Osteocyte (in vitro differentiated cells): ENCODE measurements at regions not wholly inside any gene's neighbourhood (a gene's known extent, or its start where the extent isn't known, plus 50 kb on each side); places are given as distances from the start of the nearest gene placed in this dataset.
A peak's percentile ranks its signal among the peaks of the same experiment; 100 is the strongest.

Experiments used
- DNase-seq: peaks from one replicate; pipeline ENCODE4 v3.0.0; 2021; ENCODE audit warnings: mixed read lengths; ENCODE audit not compliant: unreplicated experiment; ENCODE audit errors: extremely low spot score
- H3K27ac Mint-ChIP-seq: one replicate; pipeline ENCODE4 v1.8.0; 2021; ENCODE audit warnings: mild to moderate bottlenecking, mixed read lengths; ENCODE audit not compliant: unreplicated experiment
- H3K27me3 Mint-ChIP-seq: one replicate; pipeline ENCODE4 v1.8.0; 2021; ENCODE audit warnings: mixed read lengths; ENCODE audit not compliant: unreplicated experiment
- H3K36me3 Mint-ChIP-seq: one replicate; pipeline ENCODE4 v1.8.0; 2021; ENCODE audit warnings: mixed read lengths; ENCODE audit not compliant: unreplicated experiment
- H3K4me1 Mint-ChIP-seq: one replicate; pipeline ENCODE4 v1.8.0; 2021; ENCODE audit warnings: mixed read lengths; ENCODE audit not compliant: unreplicated experiment
- H3K4me3 Mint-ChIP-seq: one replicate; pipeline ENCODE4 v1.8.0; 2021; ENCODE audit warnings: mild to moderate bottlenecking, moderate library complexity, mixed read lengths; ENCODE audit not compliant: unreplicated experiment
- H3K9me3 Mint-ChIP-seq: one replicate; pipeline ENCODE4 v1.8.0; 2021; ENCODE audit warnings: mixed read lengths; ENCODE audit not compliant: unreplicated experiment
- TF ChIP-seq, protein P1 (sequence below): fragments of 200-600 bp; sonication (generic); IDR thresholded peaks from 2 replicates; pipeline ENCODE4 v1.5.0; 2021; ENCODE audit warnings: antibody characterized with exemption, mild to moderate bottlenecking, moderate library complexity

DNA sequence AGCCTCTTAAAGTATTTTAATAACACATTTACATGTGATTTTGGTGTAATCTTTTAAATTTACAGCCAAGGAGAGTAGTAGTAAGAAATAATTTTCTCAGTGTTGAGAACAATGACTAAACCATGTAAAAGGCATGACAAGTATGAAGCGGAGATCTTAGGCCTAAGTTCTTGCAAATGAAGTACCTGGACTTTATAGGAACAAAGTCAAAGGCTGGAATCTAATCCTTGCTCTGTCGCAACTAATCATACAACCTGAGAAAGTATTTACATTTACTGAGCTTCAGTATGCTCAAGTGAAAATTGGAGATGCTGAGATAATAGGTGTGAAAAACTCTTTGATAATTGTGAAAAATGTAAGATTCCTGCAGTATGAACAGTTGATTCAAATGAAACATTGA lies 86.4 kb upstream of the VGLL3 start:
- TF ChIP-seq, protein P1, sequence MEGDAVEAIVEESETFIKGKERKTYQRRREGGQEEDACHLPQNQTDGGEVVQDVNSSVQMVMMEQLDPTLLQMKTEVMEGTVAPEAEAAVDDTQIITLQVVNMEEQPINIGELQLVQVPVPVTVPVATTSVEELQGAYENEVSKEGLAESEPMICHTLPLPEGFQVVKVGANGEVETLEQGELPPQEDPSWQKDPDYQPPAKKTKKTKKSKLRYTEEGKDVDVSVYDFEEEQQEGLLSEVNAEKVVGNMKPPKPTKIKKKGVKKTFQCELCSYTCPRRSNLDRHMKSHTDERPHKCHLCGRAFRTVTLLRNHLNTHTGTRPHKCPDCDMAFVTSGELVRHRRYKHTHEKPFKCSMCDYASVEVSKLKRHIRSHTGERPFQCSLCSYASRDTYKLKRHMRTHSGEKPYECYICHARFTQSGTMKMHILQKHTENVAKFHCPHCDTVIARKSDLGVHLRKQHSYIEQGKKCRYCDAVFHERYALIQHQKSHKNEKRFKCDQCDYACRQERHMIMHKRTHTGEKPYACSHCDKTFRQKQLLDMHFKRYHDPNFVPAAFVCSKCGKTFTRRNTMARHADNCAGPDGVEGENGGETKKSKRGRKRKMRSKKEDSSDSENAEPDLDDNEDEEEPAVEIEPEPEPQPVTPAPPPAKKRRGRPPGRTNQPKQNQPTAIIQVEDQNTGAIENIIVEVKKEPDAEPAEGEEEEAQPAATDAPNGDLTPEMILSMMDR, result no peak
- H3K4me1 Mint-ChIP-seq, result peaks cover 13% of the 10 kb centered on the region

DNA sequence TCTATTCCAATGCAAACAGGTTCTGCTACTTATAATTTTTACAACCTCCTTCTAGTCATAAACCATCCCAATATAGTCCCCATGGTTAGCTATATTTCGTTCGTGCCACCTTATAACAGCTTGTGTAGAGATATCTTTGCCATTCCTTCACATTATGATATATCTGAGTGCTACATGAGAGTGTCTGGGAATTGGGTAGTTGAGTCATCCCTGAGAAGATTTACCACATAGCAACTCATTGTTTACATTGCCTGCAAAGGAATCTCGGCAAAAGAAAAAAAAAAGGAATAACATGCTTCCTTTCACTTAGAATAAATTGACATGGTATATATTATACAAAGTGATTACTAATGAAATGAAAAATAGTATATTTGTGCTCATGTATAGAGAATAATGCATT lies 86.0 kb upstream of the VGLL3 start:
- TF ChIP-seq, protein P1, result no peak
- Mint-ChIP-seq H3K9me3 (no peaks in the 10 kb centered on the region), H3K4me1 (peaks cover 13% of the 10 kb centered on the region), H3K27ac (peak overlapping the region; percentile 20), H3K36me3 (no peaks in the 10 kb centered on the region), H3K27me3 (no peaks in the 10 kb centered on the region), H3K4me3 (no peak overlapping the region)
- DNase-seq, result no peak

More for the DNA sequence above, 86.4 kb upstream of the VGLL3 start:
- Mint-ChIP-seq H3K9me3 (no peaks in the 10 kb centered on the region), H3K4me3 (no peak overlapping the region), H3K27me3 (no peaks in the 10 kb centered on the region), H3K27ac (peak overlapping the region; percentile 15), H3K36me3 (no peaks in the 10 kb centered on the region)
- DNase-seq, result no peak

DNA sequence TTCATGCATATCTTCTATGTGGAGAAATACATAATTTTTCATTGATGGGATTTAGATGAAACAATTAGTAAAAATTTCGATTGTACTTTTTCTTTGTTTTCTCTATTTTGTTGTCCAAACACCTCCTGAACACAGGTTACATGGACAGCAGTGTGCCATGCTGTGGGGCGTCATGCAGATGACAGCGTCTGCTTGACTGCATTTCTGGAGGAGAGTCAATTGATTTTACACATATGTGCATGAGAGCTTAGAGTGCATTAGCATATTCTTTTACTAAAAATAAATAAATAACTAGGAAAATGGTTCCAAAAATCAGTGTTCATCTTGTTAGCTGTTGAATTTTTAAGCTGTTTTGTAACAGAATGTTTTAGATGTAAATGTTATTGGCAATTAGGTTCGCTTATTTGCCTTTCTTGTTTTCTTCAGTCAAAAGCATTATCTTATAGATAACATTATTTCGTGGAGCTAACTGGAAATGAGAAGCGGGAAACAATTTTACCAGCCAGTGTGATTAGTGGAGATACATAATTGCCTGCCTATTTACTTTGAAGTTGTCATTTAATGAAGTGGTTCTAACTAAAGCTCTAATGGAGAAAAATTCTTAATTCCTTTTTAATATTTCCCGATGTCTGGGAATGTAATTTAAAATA lies 82.7 kb upstream of the VGLL3 start:
- H3K27me3 Mint-ChIP-seq, result no peaks in the 10 kb centered on the region
- DNase-seq, result no peak
- H3K27ac Mint-ChIP-seq, result no peak overlapping the region
- H3K4me1 Mint-ChIP-seq, result peaks cover 13% of the 10 kb centered on the region
- TF ChIP-seq, protein P1, result no peak
- no peaks in the 10 kb centered on the region for H3K36me3 Mint-ChIP-seq
- H3K4me3 Mint-ChIP-seq, result no peak overlapping the region
- H3K9me3 Mint-ChIP-seq, result no peaks in the 10 kb centered on the region

DNA sequence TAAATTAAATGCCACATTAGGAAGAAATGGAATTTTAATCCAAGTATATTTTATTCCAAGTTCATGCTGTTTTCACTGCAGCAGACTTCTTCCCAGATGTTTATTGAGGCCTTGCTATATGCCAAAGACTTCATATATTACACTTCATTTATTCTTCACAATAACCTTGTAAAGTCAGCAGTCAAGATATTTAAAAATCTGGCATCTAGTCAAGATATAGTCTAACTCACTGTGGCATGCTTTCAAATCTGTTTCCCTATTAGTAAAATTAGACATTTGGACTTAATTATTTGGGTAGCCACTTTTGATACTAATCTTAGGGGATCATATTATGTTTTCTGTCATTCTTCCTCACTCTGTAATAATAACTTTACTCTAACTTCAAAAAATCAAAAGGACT lies 81.5 kb upstream of the VGLL3 start:
- no peak overlapping the region for H3K4me3 Mint-ChIP-seq
- no peaks in the 10 kb centered on the region for H3K36me3 Mint-ChIP-seq
- TF ChIP-seq, protein P1, result no peak
- no peaks in the 10 kb centered on the region for H3K27me3 Mint-ChIP-seq
- no peaks in the 10 kb centered on the region for H3K9me3 Mint-ChIP-seq
- no peak for DNase-seq
- peaks cover 8% of the 10 kb centered on the region for H3K4me1 Mint-ChIP-seq
- no peak overlapping the region for H3K27ac Mint-ChIP-seq

DNA sequence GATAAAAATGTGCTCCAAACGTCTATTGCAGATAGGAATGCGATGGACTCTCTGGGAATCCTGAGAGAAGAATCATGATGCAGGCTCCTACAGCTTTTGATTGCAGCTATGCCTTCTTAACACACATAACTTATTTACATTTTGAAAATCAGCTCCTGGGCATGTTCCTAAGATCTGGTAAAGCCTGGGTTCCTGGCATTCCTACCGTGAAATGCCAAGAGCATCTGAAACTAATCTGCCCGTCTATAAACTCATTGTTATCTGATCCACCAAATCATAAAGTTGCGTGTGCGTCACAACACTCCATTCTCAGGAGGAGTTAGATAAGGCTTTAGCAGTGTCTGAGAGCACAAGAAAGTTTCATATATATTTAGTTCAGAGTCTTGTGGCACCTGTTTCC lies 79.0 kb upstream of the VGLL3 start:
- TF ChIP-seq, protein P1, result no peak
- Mint-ChIP-seq H3K9me3 (no peaks in the 10 kb centered on the region), H3K27ac (no peak overlapping the region), H3K27me3 (no peaks in the 10 kb centered on the region), H3K36me3 (no peaks in the 10 kb centered on the region), H3K4me1 (no peaks in the 10 kb centered on the region), H3K4me3 (no peak overlapping the region)
- DNase-seq, result no peak
